Gastrocnemius medialis (tissue), 4 donors: ENCODE measurements at regions not wholly inside any gene's neighbourhood (a gene's known extent, or its start where the extent isn't known, plus 50 kb on each side); places are given as distances from the start of the nearest gene placed in this dataset.

Experiments
- ATAC-seq, 2 donors: fragments of 150-250 bp; one replicate each; pipeline ENCODE4 v1.9.1; 2016
- DNase-seq, 2 donors: peaks; one replicate each; pipeline ENCODE4 v3.0.0-alpha.2; 2019
- H3K27ac ChIP-seq, 4 donors: fragments of 200-600 bp; sonication (generic); 1 replicate in 1 of 4; 2 replicates in 3 of 4; pipeline ENCODE4 v1.5.1; 2016 to 2018; ENCODE audit warnings: mild to moderate bottlenecking in 2 of 4, moderate library complexity in 1 of 4
- H3K27me3 ChIP-seq, 3 donors: fragments of 200-600 bp; sonication (generic) in 2 of 3; 1 replicate in 1 of 3; 2 replicates in 2 of 3; pipeline versions ENCODE4 v1.5.1 to v1.6.0; 2016 to 2019; ENCODE audit warnings: mild to moderate bottlenecking in 1 of 3, moderate library complexity in 1 of 3
- H3K36me3 ChIP-seq, 2 donors: fragments of 200-600 bp; sonication (generic) in 1 of 2; one replicate each; pipeline ENCODE4 v1.5.1; 2017 to 2018
- H3K4me1 ChIP-seq, 2 donors: fragments of 200-600 bp; sonication (generic) in 1 of 2; one replicate each; pipeline ENCODE4 v1.5.1; 2016 to 2017; ENCODE audit warnings: mild to moderate bottlenecking in 2 of 2
- H3K4me3 ChIP-seq, 4 donors: fragments of 200-600 bp; sonication (generic) in 3 of 4; 1 replicate in 1 of 4; 2 replicates in 3 of 4; pipeline ENCODE4 v1.5.1; 2016 to 2019; ENCODE audit warnings: mild to moderate bottlenecking in 2 of 4
- H3K9me3 ChIP-seq, 3 donors: fragments of 200-600 bp; sonication (generic) in 2 of 3; 1 replicate in 1 of 3; 2 replicates in 2 of 3; pipeline ENCODE4 v1.5.1; 2016 to 2019
- POLR2A ChIP-seq, 2 donors: fragments of 450-650 bp; IDR thresholded peaks; one replicate each; pipeline ENCODE4 v1.6.1; 2017; ENCODE audit warnings: antibody characterized with exemption in 2 of 2, mild to moderate bottlenecking in 2 of 2, moderate library complexity in 2 of 2
- in situ Hi-C, 4 donors: fragments of 200-750 bp; cut with MboI; loops; one replicate each; pipeline versions ENCODE4 v1.15.0 to v1.8.0; 2017; ENCODE audit warnings: low sequenced_read_pairs in 4 of 4
- intact Hi-C: fragments of 100-400 bp; cut with DNase I; formaldehyde crosslinking; loops from one replicate; pipeline ENCODE4 v1.15.1; 2023; ENCODE audit warnings: low total_unique reads
- TF ChIP-seq, protein P1 (sequence below), 5 experiments: fragments of 450-650 bp in 3 of 5; fragments of 200-600 bp in 2 of 5; sonication (generic) in 2 of 5; IDR thresholded peaks in 4 of 5; conservative IDR thresholded peaks in 1 of 5; 1 replicate in 4 of 5; 2 replicates in 1 of 5; pipeline ENCODE4 v1.5.1; 2016 to 2019; ENCODE audit warnings: antibody characterized with exemption in 5 of 5, mild to moderate bottlenecking in 3 of 5, moderate library complexity in 3 of 5

DNA sequence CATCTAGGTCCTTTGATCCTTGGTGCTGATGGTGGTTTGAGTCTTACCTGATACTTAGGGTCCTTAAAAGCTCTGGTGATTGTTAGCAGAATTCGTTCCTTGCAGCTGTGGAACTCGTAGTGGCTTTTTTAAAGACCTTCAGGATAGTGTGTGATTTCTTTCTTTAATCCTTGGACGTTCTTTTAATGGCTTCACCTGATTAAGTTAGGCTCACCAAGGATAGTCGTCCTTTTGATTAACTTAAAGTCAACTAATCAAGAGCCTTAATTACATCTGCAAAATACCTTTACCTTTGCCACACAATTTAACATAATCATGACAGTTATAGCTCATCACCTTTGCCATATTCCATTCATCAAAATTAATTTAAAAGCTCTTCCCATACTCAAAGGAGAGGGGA is 1807.7 kb downstream of the OLFM4 start:
- DNase-seq, result no peak
- H3K4me1 ChIP-seq, result no peaks in the 10 kb centered on the region
- H3K36me3 ChIP-seq, result no peaks in the 10 kb centered on the region
- no peak overlapping the region for H3K4me3 ChIP-seq
- intact Hi-C loops (no loop called here), in situ Hi-C loops (no loop called here)
- no peak for ATAC-seq
- H3K27ac ChIP-seq, result no peak overlapping the region
- H3K27me3 ChIP-seq, result no peaks in the 10 kb centered on the region
- no peak for TF ChIP-seq POLR2A (IDR thresholded peaks at IDR 0.05)
- TF ChIP-seq, protein P1, sequence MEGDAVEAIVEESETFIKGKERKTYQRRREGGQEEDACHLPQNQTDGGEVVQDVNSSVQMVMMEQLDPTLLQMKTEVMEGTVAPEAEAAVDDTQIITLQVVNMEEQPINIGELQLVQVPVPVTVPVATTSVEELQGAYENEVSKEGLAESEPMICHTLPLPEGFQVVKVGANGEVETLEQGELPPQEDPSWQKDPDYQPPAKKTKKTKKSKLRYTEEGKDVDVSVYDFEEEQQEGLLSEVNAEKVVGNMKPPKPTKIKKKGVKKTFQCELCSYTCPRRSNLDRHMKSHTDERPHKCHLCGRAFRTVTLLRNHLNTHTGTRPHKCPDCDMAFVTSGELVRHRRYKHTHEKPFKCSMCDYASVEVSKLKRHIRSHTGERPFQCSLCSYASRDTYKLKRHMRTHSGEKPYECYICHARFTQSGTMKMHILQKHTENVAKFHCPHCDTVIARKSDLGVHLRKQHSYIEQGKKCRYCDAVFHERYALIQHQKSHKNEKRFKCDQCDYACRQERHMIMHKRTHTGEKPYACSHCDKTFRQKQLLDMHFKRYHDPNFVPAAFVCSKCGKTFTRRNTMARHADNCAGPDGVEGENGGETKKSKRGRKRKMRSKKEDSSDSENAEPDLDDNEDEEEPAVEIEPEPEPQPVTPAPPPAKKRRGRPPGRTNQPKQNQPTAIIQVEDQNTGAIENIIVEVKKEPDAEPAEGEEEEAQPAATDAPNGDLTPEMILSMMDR (IDR thresholded peaks at IDR 0.05 in 4 of 5, conservative IDR thresholded peaks at IDR 0.05 in 1 of 5), result no peak
- no peaks in the 10 kb centered on the region for H3K9me3 ChIP-seq

DNA sequence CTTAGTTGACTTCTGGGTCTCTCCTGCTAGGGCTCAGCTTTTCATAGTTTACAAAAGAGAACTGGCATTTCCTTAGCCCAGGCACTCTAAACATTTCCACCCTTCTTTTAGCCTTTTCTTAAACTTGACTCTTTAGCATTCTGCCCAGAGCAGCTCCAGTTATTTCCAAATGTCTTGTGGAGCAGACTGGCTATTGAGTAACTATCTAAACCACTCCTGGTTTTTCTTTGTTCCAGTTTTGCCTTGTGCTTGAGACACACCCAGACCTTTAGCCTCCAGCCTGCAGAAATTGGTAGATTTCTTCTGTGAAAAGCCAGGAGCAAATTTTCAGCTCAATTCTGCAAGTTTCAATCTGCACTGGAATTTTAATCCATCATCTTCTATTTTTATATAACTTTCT is 1813.1 kb downstream of the OLFM4 start:
- intact Hi-C loops, result no loop called here
- ATAC-seq, result no peak
- in situ Hi-C loops, result no loop called here

DNA sequence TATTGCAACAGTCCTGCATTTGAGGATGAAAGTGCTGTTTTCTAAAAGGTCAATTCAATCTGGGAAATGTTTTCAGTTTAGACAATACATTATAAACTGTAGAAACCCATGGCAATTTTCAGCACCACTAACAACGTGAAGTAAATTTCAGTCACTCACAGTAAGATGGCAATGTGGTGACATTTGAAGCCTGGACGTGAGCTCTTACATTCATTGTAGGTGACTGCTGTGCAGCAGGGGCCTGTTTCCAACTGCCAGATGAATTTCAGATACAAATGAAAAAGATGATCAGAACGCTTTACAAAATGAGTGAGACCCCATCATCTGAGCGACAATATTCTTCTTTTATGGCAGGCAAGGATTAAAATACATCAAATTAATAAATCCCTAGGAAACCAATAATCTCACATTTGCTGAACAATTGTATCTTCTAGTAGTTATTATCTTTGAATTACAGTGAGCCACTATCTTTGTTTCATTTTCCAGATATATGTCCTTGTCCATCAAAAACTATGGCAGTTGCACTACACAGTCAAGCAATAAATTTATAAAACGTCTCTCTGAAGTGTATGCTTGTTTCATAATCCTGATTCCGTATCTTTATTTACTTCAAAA is 1816.8 kb downstream of the OLFM4 start:
- intact Hi-C loops (no loop called here), in situ Hi-C loops (no loop called here)
- Histone ChIP-seq H3K36me3 (no peaks in the 10 kb centered on the region), H3K27me3 (no peaks in the 10 kb centered on the region), H3K9me3 (no peaks in the 10 kb centered on the region), H3K4me1 (no peaks in the 10 kb centered on the region), H3K4me3 (no peak overlapping the region), H3K27ac (no peak overlapping the region)
- no peak for ATAC-seq
- TF ChIP-seq, protein P1 (IDR thresholded peaks at IDR 0.05 in 4 of 5, conservative IDR thresholded peaks at IDR 0.05 in 1 of 5), result no peak
- DNase-seq, result no peak

More for the DNA sequence above, 1813.1 kb downstream of the OLFM4 start:
- no peak for DNase-seq
- no peaks in the 10 kb centered on the region for H3K9me3 ChIP-seq
- no peaks in the 10 kb centered on the region for H3K4me1 ChIP-seq
- H3K27me3 ChIP-seq, result no peaks in the 10 kb centered on the region
- H3K27ac ChIP-seq, result no peak overlapping the region
- no peak for TF ChIP-seq POLR2A (IDR thresholded peaks at IDR 0.05)
- TF ChIP-seq, protein P1 (IDR thresholded peaks at IDR 0.05 in 4 of 5, conservative IDR thresholded peaks at IDR 0.05 in 1 of 5), result no peak
- H3K36me3 ChIP-seq, result no peaks in the 10 kb centered on the region
- no peak overlapping the region for H3K4me3 ChIP-seq

DNA sequence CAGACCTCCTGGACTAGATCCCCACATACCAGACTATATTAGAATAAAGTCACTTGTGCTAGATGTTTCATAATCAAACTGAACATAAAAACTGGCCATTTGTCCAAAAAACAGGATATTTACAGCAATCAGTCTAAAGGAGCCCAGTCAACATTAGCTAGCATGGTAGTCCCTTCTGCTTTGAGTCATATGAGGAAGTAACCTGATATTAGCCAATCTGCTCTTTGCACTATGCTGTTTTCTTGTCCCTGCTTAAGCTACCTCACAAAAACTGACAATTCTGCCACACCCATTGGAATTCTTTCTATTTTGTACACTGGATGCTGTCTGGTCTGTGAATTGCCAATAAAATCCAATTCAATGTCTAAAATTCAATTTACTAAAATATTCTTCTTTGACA is 1824.2 kb downstream of the OLFM4 start:
- no peaks in the 10 kb centered on the region for H3K27me3 ChIP-seq
- intact Hi-C loops, result no loop called here
- no peak for ATAC-seq
- in situ Hi-C loops, result no loop called here
- no peak for TF ChIP-seq POLR2A (IDR thresholded peaks at IDR 0.05)
- TF ChIP-seq, protein P1 (IDR thresholded peaks at IDR 0.05 in 4 of 5, conservative IDR thresholded peaks at IDR 0.05 in 1 of 5), result no peak
- no peak overlapping the region for H3K4me3 ChIP-seq
- no peak for DNase-seq
- H3K9me3 ChIP-seq, result no peaks in the 10 kb centered on the region
- H3K36me3 ChIP-seq, result no peaks in the 10 kb centered on the region
- no peak overlapping the region for H3K27ac ChIP-seq
- H3K4me1 ChIP-seq, result no peaks in the 10 kb centered on the region

DNA sequence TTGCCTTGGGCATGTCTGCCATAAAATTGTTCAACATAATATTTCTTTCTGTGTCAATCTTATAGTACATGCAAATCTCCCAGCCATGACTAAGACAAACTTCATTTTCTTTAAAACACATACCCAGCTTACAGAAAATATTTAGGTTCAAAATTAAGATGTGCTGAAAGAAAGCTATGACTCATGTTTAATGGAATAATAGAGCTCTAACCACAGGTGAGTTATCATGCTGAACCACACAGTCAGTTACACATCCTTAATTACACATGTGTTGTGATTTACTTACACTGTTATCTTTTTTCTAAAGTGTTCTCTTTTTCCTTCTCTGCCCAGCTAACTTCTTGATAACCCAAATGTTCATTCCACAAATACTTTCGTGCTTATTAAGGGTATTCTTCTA is 1831.2 kb downstream of the OLFM4 start:
- Histone ChIP-seq H3K9me3 (no peaks in the 10 kb centered on the region), H3K27ac (no peak overlapping the region), H3K4me1 (no peaks in the 10 kb centered on the region), H3K36me3 (no peaks in the 10 kb centered on the region), H3K4me3 (no peak overlapping the region), H3K27me3 (no peaks in the 10 kb centered on the region)
- intact Hi-C loops, result no loop called here
- in situ Hi-C loops, result no loop called here
- no peak for ATAC-seq
- TF ChIP-seq POLR2A (IDR thresholded peaks at IDR 0.05), result no peak
- TF ChIP-seq, protein P1 (IDR thresholded peaks at IDR 0.05 in 4 of 5, conservative IDR thresholded peaks at IDR 0.05 in 1 of 5), result no peak
- no peak for DNase-seq
